ENCODE measurements at regions not wholly inside any gene's neighbourhood (a gene's known extent, or its start where the extent isn't known, plus 50 kb on each side); places are given as distances from the start of the nearest gene placed in this dataset.

DNA sequence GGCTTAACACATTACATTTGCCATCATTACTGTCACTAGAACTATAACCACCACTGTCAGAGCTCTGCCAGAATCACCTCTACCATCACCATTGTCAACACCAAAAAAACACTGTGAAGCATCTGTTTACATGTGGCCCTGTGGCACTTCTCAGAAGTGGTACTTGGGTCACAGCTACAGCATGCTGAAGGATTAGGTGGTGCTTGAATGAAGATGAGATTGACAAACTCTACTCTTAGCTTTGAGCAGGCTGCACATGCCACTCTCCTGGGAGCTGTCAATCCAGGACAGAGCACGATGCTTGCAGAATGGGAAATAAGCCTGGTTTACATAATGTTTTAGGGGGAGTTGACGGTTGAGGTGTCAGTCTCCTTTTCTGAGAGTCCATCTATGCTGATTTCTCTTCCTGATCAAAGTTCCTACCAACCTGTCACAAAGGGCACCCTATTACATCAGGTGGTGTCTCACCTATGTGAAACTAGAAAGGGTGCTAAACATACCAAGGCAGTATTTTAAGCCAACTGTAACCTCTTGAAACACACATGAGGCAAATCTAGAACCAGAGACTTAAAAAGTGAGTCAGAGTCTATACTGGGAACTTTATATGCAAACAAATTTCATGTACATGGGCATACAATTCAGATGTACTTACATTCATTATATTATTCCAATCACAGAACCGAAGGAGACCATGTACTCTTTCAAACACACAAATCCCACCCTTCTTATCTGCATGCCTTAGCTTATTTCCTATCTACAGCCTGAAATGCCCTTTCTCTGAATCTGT, 258.7 kb downstream of the EMP1 start:
- Histone ChIP-seq H3K27ac (no peak overlapping the region), H3K27me3 (no peaks in the 10 kb centered on the region), H3K36me3 (no peaks in the 10 kb centered on the region), H3K9me3 (no peaks in the 10 kb centered on the region), H3K4me1 (no peaks in the 10 kb centered on the region), H3K4me3 (no peak overlapping the region)
- TF ChIP-seq, protein P1, sequence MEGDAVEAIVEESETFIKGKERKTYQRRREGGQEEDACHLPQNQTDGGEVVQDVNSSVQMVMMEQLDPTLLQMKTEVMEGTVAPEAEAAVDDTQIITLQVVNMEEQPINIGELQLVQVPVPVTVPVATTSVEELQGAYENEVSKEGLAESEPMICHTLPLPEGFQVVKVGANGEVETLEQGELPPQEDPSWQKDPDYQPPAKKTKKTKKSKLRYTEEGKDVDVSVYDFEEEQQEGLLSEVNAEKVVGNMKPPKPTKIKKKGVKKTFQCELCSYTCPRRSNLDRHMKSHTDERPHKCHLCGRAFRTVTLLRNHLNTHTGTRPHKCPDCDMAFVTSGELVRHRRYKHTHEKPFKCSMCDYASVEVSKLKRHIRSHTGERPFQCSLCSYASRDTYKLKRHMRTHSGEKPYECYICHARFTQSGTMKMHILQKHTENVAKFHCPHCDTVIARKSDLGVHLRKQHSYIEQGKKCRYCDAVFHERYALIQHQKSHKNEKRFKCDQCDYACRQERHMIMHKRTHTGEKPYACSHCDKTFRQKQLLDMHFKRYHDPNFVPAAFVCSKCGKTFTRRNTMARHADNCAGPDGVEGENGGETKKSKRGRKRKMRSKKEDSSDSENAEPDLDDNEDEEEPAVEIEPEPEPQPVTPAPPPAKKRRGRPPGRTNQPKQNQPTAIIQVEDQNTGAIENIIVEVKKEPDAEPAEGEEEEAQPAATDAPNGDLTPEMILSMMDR (IDR thresholded peaks at IDR 0.05) = no peak
- no peak for DNase-seq
- no peak for ATAC-seq
- intact Hi-C loops (cut with DNase I) = no loop called here

DNA sequence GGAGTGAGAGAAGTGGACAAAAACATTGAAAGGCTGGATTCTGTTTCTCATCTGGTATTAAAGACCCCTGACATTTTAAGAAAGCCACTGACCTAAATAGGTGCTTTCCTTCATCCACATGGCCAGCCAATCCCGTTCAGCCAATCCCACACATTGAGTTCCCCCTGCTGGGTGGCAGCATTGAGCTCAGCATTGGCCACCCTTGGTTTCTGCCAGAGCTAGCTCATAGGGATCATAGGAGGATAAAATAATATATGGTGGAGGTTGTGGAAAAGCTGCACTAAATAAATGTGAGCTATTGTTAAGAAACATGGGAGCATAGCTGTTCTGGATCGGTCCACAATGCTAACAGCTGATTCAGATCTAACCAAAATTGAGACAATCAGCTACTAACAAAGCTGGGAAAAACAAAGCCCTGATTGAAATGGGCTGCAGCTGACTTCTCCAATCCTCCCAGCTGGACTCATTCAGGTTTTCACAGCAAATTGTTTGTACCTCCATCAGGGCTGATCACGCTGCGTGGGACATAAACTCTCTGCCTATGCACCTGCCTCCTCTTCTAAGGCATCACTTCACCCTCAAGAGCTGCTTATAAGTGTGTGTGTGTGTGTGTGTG, 256.5 kb downstream of the EMP1 start:
- H3K4me1 ChIP-seq = no peaks in the 10 kb centered on the region
- TF ChIP-seq, protein P1 (IDR thresholded peaks at IDR 0.05) = no peak
- H3K27ac ChIP-seq = no peak overlapping the region
- DNase-seq (no peak), ATAC-seq (no peak)
- H3K27me3 ChIP-seq = no peaks in the 10 kb centered on the region
- H3K4me3 ChIP-seq = no peak overlapping the region
- no peaks in the 10 kb centered on the region for H3K9me3 ChIP-seq
- H3K36me3 ChIP-seq = no peaks in the 10 kb centered on the region
- intact Hi-C loops (cut with DNase I) = no loop called here

DNA sequence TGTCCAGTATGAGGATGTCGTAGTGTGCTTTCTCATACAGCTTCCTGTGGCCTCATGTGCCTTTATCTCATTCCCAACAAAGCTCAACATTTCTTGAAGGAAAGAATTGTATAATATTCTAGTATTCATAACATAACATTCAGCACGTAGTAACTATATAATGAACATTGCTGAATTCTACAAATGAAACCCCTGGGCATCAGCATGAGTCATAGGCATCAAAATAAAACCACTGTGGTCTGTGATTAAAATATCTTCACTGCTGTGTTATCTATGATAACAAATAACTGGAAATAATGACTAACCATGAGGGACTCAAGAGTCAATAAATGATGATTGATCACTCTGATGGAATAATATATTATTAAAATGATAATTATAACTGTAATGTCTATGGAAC, 255.2 kb downstream of the EMP1 start:
- Histone ChIP-seq H3K4me3 (no peak overlapping the region), H3K27me3 (no peaks in the 10 kb centered on the region), H3K9me3 (no peaks in the 10 kb centered on the region), H3K27ac (no peak overlapping the region), H3K4me1 (no peaks in the 10 kb centered on the region), H3K36me3 (no peaks in the 10 kb centered on the region)
- TF ChIP-seq, protein P1 (IDR thresholded peaks at IDR 0.05) = no peak
- intact Hi-C loops (cut with DNase I) = no loop called here
- ATAC-seq (no peak), DNase-seq (no peak)

DNA sequence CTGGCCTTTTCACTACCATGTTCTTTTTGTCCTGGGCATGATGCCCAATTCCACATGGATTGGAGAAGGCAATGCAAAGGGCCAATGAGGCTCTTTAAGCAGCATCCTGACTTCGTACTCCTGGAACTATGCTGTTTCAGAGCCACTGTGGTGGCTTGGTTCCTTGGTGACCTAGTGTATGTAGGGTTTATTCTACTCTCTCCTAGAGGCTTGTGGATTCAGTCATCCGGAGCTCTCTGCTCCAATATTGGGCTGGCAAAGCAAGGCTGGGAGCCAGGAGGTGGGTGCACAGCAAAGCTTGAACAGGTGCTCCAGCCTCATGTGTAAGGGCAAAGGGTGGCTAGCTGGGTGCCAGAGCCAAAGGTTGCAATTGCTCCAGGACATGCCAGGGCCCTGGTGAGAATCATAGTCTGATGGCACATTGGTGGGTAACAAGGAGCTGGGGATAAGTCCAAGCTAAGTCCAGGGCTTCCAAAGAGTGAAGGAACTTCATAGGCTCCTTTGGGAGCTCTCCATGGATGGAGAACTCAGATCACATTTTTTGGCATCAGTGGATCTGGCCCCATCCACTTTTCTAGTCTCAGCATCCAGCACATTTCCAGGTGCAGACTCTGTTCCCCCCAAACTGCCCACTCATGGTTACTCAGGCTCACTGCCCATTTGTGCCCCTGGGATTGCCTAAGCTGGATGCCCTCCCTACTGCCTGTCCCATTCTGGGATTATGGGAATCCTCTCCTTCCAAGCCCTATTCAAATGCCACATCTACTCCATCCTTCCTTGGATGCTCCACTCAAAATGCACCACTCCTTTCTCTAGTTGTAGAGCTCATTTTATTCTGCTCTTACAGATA, 253.9 kb downstream of the EMP1 start:
- no peak for ATAC-seq
- H3K36me3 ChIP-seq = no peaks in the 10 kb centered on the region
- no peak for DNase-seq
- H3K27me3 ChIP-seq = no peaks in the 10 kb centered on the region
- no peak overlapping the region for H3K4me3 ChIP-seq
- no peak overlapping the region for H3K27ac ChIP-seq
- intact Hi-C loops (cut with DNase I) = no loop called here
- no peaks in the 10 kb centered on the region for H3K4me1 ChIP-seq
- H3K9me3 ChIP-seq = no peaks in the 10 kb centered on the region
- TF ChIP-seq, protein P1 (IDR thresholded peaks at IDR 0.05) = no peak

DNA sequence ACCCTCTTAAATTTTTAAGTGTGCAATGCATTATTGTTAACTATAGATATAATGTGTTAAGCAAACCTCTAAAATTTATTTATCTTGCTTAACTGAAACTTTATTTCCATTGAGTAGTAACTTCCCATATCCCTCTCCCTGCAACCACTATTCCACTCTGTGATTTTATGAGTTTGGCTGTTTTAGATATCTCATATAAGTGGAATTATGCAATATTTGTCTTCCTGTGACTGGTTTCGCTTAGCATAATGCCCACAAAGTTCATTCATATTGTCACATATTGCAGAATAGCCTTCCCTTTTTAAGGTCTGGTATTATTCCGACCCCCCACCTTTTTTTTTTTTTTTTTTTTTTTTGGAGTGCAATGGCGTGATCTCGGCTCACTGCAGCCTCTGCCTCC, 247.6 kb downstream of the EMP1 start:
- intact Hi-C loops (cut with DNase I) = no loop called here
- TF ChIP-seq, protein P1 (IDR thresholded peaks at IDR 0.05) = no peak

More for the DNA sequence above, 247.6 kb downstream of the EMP1 start:
- peak; percentile 60 for ATAC-seq
- Histone ChIP-seq H3K36me3 (no peaks in the 10 kb centered on the region), H3K27ac (no peak overlapping the region), H3K4me1 (no peaks in the 10 kb centered on the region), H3K9me3 (no peaks in the 10 kb centered on the region), H3K27me3 (no peaks in the 10 kb centered on the region), H3K4me3 (no peak overlapping the region)
- no peak for DNase-seq
